ENCODE measurements at regions not wholly inside any gene's neighbourhood (a gene's known extent, or its start where the extent isn't known, plus 50 kb on each side); places are given as distances from the start of the nearest gene placed in this dataset.

DNA sequence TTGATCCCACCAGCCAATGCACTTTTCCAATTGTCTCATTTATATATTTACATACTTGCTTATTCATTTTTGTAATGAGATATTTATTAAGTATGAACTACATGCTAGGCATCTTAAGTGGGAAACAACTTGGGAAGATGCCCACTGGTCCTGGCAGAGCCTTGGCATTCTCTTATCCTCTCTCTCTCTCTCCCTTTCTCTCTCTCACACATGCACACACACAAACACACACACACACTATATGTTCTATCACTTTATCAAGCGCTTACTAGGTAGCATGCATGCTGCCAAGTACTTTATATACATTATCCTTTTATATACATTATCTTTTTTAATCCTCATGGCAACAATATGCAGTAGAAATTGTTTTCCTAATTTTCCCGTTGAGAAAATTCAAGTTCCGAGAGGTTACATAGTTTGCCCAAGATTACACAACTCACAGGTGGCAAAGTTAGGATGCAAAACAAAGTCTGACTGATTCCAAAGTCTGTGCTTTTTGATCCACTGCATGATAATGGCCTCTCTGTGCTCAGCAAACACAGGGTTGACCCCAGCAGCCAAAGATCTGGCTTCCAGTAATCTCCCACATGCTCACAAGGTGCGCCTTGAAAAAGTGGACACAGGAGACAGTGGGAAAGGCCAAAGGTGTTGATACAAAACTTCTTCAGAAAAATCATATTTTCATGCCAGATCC, 173.1 kb upstream of the KLF3 start (continued):
- TF ChIP-seq, protein P1, sequence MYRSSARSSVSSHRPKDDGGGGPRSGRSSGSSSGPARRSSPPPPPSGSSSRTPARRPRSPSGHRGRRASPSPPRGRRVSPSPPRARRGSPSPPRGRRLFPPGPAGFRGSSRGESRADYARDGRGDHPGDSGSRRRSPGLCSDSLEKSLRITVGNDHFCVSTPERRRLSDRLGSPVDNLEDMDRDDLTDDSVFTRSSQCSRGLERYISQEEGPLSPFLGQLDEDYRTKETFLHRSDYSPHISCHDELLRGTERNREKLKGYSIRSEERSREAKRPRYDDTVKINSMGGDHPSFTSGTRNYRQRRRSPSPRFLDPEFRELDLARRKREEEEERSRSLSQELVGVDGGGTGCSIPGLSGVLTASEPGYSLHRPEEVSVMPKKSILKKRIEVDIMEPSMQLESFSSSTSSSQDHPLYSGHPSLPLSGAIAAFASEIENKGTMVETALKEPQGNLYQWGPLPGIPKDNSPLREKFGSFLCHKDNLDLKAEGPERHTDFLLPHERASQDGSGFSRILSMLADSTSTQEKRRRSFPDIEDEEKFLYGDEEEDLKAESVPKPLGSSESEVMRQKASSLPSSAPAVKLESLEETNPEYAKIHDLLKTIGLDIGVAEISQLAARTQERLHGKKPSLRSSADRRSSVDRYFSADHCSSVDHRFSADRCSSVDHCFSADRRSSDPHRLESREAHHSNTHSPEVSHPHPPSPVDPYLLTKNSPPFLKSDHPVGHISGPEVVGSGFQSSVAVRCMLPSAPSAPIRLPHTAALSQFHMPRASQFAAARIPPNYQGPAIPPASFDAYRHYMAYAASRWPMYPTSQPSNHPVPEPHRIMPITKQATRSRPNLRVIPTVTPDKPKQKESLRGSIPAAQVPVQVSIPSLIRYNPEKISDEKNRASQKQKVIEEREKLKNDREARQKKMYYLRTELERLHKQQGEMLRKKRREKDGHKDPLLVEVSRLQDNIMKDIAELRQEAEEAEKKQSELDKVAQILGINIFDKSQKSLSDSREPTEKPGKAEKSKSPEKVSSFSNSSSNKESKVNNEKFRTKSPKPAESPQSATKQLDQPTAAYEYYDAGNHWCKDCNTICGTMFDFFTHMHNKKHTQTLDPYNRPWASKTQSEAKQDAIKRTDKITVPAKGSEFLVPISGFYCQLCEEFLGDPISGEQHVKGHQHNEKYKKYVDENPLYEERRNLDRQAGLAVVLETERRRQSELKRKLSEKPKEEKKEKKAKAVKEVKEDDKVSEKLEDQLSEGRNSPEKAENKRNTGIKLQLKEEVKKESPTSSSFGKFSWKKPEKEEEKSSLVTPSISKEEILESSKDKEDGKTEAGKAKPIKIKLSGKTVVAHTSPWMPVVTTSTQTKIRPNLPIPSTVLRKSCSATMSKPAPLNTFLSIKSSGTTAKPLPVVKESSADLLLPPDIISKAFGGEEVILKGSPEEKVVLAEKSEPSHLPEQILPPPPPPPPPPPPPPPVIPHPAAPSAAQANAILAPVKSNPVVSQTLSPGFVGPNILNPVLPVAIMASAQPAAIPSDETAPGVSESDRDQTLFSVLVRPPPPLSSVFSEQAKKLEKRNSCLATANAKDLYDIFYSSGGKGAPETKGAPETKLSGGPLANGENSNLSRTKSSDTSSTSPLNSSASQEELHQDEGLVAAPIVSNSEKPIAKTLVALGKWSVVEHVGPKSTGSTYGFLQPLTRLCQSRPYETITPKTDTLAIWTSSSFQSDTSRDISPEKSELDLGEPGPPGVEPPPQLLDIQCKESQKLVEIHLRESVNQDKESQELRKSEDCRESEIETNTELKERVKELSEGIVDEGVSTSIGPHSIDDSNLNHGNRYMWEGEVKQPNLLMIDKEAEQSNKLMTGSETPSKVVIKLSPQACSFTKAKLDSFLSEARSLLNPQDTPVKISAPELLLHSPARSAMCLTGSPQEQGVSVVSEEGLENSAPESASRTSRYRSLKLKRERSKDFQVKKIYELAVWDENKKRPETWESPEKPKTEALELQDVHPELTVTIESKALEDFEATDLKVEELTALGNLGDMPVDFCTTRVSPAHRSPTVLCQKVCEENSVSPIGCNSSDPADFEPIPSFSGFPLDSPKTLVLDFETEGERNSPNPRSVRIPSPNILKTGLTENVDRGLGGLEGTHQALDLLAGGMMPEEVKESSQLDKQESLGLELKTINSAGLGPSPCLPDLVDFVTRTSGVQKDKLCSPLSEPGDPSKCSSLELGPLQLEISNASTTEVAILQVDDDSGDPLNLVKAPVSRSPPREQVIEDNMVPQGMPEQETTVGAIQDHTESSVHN (CRISPR knock-in tag; IDR thresholded peaks at IDR 0.05): no peak
- TF ChIP-seq JUNB (CRISPR knock-in tag; IDR thresholded peaks at IDR 0.05; ENCODE audit: borderline replicate concordance) (peak; percentile 47; the same call in 1 of the 2 replicates), ZNF253 (CRISPR knock-in tag; IDR thresholded peaks at IDR 0.05; ENCODE audit: borderline replicate concordance) (no peak), ZNF7 (CRISPR knock-in tag; IDR thresholded peaks at IDR 0.05) (no peak), CEBPG (CRISPR knock-in tag; IDR thresholded peaks at IDR 0.05) (peak; percentile 95), ZFP37 (CRISPR knock-in tag; IDR thresholded peaks at IDR 0.05; ENCODE audit: borderline replicate concordance) (no peak), CC2D1A (CRISPR knock-in tag; IDR thresholded peaks at IDR 0.05) (no peak), U2AF1 (optimal IDR thresholded peaks at IDR 0.05; ENCODE audit: low read depth, low read length) (no peak), NKX3-1 (CRISPR knock-in tag; IDR thresholded peaks at IDR 0.05) (no peak; the same call in 1 of the 2 replicates), RCOR2 (CRISPR knock-in tag; IDR thresholded peaks at IDR 0.05) (peak; percentile 92), PHF8 (CRISPR knock-in tag; IDR thresholded peaks at IDR 0.05) (no peak), NPAS2 (CRISPR knock-in tag; IDR thresholded peaks at IDR 0.05; ENCODE audit: borderline replicate concordance) (no peak), ZNF746 (CRISPR knock-in tag; IDR thresholded peaks at IDR 0.05) (0 out of 2 replicates have a peak, but pooled peaks have one; percentile 31)
- TF ChIP-seq, protein P2, sequence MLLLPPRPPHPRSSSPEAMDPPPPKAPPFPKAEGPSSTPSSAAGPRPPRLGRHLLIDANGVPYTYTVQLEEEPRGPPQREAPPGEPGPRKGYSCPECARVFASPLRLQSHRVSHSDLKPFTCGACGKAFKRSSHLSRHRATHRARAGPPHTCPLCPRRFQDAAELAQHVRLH (CRISPR knock-in tag; IDR thresholded peaks at IDR 0.05; ENCODE audit: borderline replicate concordance, low read depth): peak; percentile 65; the same call in 1 of the 2 replicates
- TF ChIP-seq, protein P3, sequence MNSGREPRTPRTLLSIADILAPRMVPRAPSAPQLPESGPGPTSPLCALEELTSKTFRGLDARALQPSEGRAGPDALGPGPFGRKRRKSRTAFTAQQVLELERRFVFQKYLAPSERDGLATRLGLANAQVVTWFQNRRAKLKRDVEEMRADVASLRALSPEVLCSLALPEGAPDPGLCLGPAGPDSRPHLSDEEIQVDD (CRISPR knock-in tag; IDR thresholded peaks at IDR 0.05; ENCODE audit: borderline replicate concordance): no peak
- TF ChIP-seq, protein P4, sequence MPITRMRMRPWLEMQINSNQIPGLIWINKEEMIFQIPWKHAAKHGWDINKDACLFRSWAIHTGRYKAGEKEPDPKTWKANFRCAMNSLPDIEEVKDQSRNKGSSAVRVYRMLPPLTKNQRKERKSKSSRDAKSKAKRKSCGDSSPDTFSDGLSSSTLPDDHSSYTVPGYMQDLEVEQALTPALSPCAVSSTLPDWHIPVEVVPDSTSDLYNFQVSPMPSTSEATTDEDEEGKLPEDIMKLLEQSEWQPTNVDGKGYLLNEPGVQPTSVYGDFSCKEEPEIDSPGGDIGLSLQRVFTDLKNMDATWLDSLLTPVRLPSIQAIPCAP (CRISPR knock-in tag; IDR thresholded peaks at IDR 0.05; ENCODE audit: low read depth): no peak
- TF ChIP-seq, protein P5, sequence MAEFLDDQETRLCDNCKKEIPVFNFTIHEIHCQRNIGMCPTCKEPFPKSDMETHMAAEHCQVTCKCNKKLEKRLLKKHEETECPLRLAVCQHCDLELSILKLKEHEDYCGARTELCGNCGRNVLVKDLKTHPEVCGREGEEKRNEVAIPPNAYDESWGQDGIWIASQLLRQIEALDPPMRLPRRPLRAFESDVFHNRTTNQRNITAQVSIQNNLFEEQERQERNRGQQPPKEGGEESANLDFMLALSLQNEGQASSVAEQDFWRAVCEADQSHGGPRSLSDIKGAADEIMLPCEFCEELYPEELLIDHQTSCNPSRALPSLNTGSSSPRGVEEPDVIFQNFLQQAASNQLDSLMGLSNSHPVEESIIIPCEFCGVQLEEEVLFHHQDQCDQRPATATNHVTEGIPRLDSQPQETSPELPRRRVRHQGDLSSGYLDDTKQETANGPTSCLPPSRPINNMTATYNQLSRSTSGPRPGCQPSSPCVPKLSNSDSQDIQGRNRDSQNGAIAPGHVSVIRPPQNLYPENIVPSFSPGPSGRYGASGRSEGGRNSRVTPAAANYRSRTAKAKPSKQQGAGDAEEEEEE (CRISPR knock-in tag; IDR thresholded peaks at IDR 0.05; ENCODE audit: borderline replicate concordance): no peak
- TF ChIP-seq, protein P6, sequence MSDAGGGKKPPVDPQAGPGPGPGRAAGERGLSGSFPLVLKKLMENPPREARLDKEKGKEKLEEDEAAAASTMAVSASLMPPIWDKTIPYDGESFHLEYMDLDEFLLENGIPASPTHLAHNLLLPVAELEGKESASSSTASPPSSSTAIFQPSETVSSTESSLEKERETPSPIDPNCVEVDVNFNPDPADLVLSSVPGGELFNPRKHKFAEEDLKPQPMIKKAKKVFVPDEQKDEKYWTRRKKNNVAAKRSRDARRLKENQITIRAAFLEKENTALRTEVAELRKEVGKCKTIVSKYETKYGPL (CRISPR knock-in tag; IDR thresholded peaks at IDR 0.05): peak; percentile 87
